HG02623 (cell line): ENCODE measurements at regions not wholly inside any gene's neighbourhood (a gene's known extent, or its start where the extent isn't known, plus 50 kb on each side); places are given as distances from the start of the nearest gene placed in this dataset.
"Not testable (repeated sequence)": the region's sequence is repeated elsewhere in the genome, so short reads cannot be mapped to it uniquely, and the experiment has no call there.

Experiments
- ATAC-seq: cut with Tn5 transposase; IDR thresholded peaks from one replicate; pipeline ENCODE4 v1.9.1; 2021; ENCODE audit warnings: moderate library complexity; ENCODE audit not compliant: unreplicated experiment

DNA sequence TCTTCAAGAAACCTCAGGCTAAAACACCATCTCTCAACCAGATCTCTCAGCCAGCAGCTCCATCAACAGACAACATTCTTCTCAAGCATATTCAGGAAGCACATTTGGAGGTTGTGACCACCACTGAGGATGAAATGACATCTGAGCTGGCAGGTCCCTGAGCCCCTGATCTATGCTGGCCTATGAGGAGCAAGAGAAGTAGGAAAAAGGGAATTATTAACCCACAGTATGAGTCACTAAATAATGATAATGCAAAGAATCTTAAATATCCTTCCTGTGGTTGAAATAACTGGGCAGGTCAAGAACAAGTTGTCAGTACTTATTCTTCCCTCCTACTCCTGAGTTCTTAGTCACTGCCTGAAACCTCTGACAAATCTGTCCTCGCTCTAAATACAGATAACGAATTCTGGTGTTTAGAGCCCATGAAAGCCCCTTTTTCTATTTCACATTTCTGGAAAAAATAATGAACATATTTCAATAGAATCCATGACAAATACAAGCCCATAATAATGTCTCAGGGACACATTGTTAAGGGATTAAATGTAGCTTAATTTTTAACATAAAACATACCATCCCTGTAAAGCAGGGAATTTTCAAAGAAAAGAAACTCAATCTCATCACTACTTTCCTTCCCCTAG, 225.8 kb upstream of the IRS2 start:
- ATAC-seq, result no peak

DNA sequence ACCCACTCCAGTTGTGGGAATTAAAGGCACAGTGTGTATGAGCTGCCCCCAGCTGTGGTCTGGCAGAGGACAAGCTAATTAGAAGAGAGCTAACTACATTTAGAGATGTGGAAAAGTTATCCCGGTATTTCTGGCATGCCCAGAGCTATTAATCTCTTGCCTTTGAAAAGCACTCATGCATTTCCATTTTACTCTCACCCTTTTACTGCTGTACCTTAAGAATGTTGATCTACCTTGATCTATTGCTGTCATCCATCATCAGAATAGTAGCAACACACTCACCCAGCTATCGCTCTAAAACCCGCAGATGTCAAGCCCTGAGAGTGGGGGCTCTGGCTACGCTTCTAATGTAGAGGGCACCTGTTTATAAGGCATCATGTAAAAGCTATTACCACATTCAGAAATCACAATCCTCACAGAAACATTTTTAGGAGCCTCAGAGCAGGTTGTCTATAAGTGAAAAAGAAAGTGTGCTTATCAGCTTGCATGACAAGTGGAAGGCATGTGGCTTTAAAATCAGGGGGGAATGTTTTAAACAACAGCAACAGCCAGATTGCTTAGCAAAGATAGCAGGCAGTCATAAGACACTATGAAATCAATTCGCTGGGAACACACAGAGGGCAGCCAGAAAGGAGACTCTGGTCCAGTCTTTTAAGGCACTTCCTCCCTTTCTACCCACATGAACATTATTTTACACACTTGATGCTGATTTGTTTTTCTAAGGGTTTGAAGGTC, 224.2 kb upstream of the IRS2 start:
- ATAC-seq, result no peak

- no peak for ATAC-seq
These were observed 222.4 kb upstream of the IRS2 start for GRCh38 chr13:110008816-110009215.

DNA sequence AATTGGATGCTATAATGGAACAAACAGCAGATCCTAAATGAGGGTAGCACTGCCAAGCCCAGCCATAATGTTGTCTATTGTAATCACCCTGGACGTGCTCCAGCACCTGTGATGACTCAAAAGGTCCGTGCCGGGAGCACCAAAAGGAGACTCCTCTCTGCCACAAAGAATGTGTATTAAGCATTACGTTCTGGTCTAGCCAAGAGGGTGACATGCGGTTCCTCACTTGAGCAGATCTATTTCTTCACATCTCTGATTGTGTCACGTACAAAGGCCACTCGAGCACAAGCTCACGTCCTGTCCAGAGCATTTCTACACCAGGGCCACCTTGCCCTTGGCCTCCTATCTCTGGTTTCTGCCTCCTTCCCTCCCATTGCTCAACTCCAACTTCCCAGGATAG, 219.9 kb upstream of the IRS2 start:
- ATAC-seq, result no peak

DNA sequence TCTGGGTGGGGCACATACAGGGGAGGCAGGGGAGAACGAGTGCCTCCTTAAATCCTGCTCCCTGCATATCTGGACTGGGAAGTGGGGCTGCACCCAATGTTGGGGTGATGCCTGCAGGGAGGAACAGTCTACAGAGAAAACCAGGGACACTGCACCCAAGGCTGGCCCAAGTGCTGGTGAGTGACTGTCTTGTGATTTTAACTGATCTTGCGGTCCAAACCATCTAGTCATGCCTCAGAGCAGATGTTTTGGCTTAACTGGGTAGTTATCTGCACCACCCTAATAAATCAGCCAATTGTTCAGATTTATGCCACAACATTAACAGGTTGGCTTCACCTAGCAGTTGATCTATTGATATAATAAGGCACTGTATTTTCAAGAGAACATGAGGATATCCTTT, 219.2 kb upstream of the IRS2 start:
- ATAC-seq, result no peak

DNA sequence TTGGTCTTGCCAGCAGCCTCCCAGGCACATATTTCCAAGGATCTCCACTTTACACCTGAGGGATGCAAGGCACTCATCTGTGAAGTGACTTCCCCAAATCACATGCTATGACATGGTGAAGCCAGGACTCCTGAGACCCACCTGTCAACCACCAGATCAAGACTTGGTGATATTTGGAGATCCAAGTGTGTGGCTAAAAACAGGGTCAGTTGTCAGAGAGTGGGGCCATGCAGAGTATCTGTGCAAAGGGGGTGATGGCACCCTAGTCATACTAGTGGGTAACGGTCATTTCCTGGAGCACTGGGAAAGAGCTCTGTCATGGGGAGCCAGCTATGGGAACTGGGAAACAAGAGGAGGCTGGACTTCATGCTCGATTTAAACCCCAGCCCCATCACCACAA, 218.4 kb upstream of the IRS2 start:
- no peak for ATAC-seq

- no peak for ATAC-seq
These were observed 215.4 kb upstream of the IRS2 start for GRCh38 chr13:110001670-110002275.

- no peak for ATAC-seq
These were observed 214.4 kb upstream of the IRS2 start for GRCh38 chr13:110000534-110001345.

DNA sequence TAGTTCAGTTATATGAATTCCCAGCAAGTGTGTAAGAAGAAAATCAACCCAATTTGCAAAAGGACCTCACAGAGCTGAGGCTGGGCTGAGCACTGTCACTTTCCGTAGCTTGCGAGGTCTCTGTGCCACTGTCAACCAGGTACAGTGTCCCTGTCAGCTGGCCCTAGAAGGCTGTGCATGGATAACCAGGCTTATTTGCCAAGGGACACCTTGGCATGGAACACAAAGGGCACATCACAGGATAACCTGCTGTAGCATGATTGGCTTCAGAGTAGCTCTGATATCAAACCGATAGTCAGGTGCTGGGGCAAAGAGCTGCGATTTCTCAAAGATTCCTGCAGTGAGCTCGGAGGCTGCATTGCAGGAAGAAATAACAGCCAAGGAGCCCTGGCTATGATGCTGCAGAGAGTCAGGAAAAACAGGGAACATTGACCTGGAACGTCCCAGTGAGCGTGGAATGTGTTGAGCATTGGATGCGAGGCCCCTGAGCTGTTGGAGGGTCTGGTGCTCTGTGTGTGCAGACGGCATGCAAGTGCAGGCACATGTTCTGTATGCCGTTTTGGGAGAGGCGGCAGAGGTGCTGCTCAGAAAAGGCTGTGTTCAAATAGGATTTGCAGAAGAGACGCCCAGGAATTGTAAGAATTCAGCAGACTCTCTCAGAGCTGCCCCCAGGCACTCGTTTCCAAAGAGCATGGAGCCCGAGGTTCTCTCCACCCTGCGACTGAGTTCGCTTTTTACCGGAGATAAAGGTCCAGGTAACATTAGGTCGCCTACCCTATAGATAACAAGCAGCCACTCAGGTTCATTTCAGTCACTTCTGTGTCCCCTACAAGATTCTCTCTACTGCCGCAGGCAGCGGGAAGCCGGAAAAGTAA, 213.5 kb upstream of the IRS2 start:
- no peak for ATAC-seq

- no peak for ATAC-seq
These were observed 212.5 kb upstream of the IRS2 start for GRCh38 chr13:109998684-109999533.

DNA sequence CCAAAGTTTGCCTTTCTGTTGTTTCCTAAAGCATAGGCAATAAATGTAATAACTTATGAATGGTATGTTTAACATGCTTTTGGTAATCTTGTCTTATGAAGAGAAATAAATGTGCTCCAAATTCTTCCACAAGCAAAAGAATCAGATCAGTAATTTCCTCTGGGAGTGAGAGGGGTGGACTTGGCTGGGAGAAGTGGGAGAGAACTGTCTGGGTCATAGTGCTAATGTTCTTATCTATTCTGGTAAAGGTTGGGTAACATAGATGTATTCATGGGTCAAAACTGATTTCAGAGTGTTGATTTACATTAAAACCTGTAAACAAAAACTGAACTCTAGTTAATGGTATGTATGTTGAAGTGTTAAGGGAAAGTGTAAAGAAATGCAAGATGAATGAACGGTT, 211.7 kb upstream of the IRS2 start:
- ATAC-seq, result no peak

GRCh38 chr13:109997056-109997595, 210.7 kb upstream of the IRS2 start:
- ATAC-seq, result not testable (repeated sequence)

- ATAC-seq, result no peak
These were observed 210.1 kb upstream of the IRS2 start for GRCh38 chr13:109996404-109996960.

DNA sequence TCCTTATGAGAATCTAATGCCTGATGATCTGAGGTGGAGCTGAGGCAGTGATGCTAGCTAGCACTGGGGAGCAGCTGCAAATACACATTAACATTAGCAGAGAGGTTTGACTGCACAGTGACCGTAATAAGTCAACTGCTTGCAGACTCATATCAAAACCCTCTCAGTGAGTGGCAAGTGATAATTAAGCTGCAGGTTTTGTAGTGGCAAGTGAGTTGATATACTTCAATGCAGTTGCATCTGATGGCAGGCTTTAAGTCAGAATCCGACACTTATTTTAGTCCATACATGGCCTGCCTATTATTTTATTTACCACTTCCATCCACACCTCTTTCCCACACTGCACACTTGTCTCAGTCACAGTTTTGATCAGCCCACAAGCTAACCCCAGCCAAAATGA, 209.2 kb upstream of the IRS2 start:
- ATAC-seq, result no peak

DNA sequence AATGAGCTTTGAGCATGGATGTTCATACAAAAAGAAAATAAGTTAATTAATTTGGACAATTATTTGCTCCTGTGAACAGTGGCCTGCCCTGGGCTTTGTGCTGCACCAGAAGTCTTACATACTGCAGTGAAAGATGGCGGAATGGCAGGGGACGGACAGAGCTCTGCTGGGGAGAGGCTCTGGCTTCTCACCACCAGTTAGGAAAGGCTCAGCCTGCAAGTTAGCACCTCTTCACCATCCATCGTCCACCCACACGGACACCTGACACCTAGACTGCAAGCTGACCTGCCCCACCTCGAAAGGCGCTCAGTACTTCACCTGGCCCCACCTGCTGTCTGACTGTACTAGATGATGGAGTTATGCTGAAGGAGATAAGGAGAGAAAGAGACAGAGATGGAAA, 203.9 kb upstream of the IRS2 start:
- no peak for ATAC-seq

DNA sequence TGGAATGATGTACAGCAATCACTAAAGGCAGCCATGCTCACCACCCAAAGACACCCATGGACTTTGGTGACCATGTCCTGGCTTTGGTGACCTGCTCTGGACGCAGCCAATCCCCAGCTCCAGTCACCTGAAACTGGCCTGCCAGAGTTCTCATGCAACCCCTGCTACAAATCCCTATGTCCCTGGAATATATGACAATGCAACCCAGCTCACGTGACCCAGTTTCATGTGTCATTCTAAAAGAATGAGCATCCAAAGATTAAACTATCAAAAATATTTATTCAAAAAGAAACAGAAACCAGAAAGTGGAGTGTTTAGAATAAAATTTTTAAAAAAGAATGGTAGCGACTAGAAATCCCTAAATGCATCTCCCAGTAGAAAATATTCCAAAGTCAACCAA, 203.3 kb upstream of the IRS2 start:
- no peak for ATAC-seq

- ATAC-seq, result no peak
These were observed 202.8 kb upstream of the IRS2 start for GRCh38 chr13:109989155-109989554.

DNA sequence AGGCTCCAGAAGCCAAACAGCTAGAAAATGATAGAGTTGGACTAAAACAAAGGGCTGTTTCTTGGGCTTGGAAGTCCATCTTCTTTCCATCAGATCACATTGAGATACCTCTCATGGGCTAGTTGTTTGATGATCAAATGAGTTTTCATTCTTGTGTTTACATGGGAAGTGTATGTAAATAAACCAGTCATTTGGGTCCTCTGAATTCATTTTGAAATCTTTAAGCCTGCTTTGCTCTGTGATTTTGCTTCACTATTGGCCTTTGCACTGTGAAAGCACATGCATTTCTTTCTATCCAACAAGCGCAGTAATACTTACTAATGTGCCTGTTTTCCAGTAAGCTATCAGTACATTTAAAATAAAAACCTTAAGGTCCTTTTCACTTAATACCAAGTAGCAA, 200.5 kb upstream of the IRS2 start:
- no peak for ATAC-seq

DNA sequence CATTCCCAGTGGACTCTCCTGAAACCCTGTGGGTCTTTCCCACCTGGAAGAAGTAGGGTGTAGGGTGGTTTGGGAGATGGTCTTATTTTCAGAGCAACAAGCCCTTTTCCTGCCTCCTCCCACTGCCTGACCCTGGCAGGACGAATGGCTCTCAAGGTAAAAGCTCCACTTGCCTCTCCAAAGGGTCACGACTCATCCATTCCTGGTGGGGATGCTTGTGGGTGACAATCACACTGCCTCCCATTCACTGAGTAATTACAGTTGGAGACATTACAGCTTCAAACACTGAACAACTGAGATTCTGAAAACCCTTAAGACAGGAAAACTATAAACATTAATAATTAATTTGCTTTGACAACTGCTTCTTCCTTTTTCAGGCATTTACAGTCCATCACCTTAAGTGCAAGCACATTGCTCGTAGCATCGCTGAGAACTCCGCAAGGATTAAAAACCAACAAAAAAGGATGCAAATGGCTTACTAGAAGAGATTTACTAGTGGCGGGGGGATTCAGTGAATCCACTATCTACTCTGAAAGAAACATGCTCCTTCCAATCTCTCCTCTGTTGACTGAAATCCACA, 199.6 kb upstream of the IRS2 start:
- ATAC-seq, result no peak
